Non-pigmented ciliary epithelial cell (primary cell): ENCODE measurements at regions not wholly inside any gene's neighbourhood (a gene's known extent, or its start where the extent isn't known, plus 50 kb on each side); places are given as distances from the start of the nearest gene placed in this dataset.
"Not testable (repeated sequence)": the region's sequence is repeated elsewhere in the genome, so short reads cannot be mapped to it uniquely, and the experiment has no call there.

Experiments
- DNase-seq: peaks from one replicate; pipeline ENCODE4 v3.0.0-alpha.2; 2010; ENCODE audit warnings: low read depth

GRCh38 chr16:58960484-58960883 lies 226.4 kb upstream of the GOT2 start:
- DNase-seq = no peak

- DNase-seq = no peak
Observed at GRCh38 chr16:58960034-58960433, 225.9 kb upstream of the GOT2 start.

- DNase-seq = no peak
Observed at GRCh38 chr16:58958749-58959148, 224.6 kb upstream of the GOT2 start.

- no peak for DNase-seq
Observed at GRCh38 chr16:58948244-58948643, 214.1 kb upstream of the GOT2 start.

GRCh38 chr16:58940609-58941008 lies 206.5 kb upstream of the GOT2 start:
- DNase-seq = no peak

GRCh38 chr16:58938811-58939210 lies 204.7 kb upstream of the GOT2 start:
- no peak for DNase-seq

- no peak for DNase-seq
Observed at GRCh38 chr16:58937661-58938060, 203.5 kb upstream of the GOT2 start.

GRCh38 chr16:58933186-58933585 lies 199.1 kb upstream of the GOT2 start:
- DNase-seq = no peak

- DNase-seq = peak; percentile 11
Observed at GRCh38 chr16:58931436-58931835, 197.3 kb upstream of the GOT2 start.

GRCh38 chr16:58923094-58923493 lies 189.0 kb upstream of the GOT2 start:
- no peak for DNase-seq

- no peak for DNase-seq
Observed at GRCh38 chr16:58913456-58913855, 179.3 kb upstream of the GOT2 start.

- DNase-seq = no peak
Observed at GRCh38 chr16:58912571-58912970, 178.5 kb upstream of the GOT2 start.

GRCh38 chr16:58906981-58907715 lies 173.0 kb upstream of the GOT2 start:
- no peak for DNase-seq

GRCh38 chr16:58904291-58904690 lies 170.2 kb upstream of the GOT2 start:
- DNase-seq = no peak

- DNase-seq = no peak
Observed at GRCh38 chr16:58889516-58889915, 155.4 kb upstream of the GOT2 start.

- no peak for DNase-seq
Observed at GRCh38 chr16:58885528-58886170, 151.5 kb upstream of the GOT2 start.

GRCh38 chr16:58884141-58884540 lies 150.0 kb upstream of the GOT2 start:
- no peak for DNase-seq

- DNase-seq = no peak
Observed at GRCh38 chr16:58883131-58883530, 149.0 kb upstream of the GOT2 start.

GRCh38 chr16:58882292-58882691 lies 148.2 kb upstream of the GOT2 start:
- no peak for DNase-seq

- DNase-seq = not testable (repeated sequence)
Observed at GRCh38 chr16:58878641-58879040, 144.5 kb upstream of the GOT2 start.

- no peak for DNase-seq
Observed at GRCh38 chr16:58866935-58867334, 132.8 kb upstream of the GOT2 start.

- no peak for DNase-seq
Observed at GRCh38 chr16:58863761-58864160, 129.6 kb upstream of the GOT2 start.

GRCh38 chr16:58863042-58863441 lies 128.9 kb upstream of the GOT2 start:
- no peak for DNase-seq
